ENCODE measurements at regions not wholly inside any gene's neighbourhood (a gene's known extent, or its start where the extent isn't known, plus 50 kb on each side); places are given as distances from the start of the nearest gene placed in this dataset.

DNA sequence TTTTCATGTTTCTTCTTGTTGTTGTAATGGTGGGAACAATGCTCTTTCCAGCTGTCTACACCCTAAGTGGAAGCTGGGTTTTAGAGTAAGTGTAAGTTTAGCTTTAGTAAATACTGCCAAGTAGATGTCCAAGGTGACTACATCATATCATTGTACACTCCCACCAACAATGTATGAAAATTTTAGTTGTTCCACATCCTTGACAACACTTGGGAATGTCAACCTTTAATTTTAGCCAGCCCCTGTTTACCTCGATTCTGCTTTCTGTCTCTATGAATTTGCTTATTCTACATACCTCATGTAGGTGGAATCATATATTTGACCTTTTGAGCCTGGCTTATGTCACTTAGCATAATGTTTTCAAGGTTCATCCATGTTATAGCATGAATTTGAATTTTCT lies 93.0 kb downstream of the MTPAP start:
- no peak for DNase-seq (ENCODE audit: low read depth)

- DNase-seq (ENCODE audit: low read depth) = no peak
Measured at GRCh38 chr10:30254926-30255325, 94.2 kb downstream of the MTPAP start.

- no peak for DNase-seq (ENCODE audit: low read depth)
Measured at GRCh38 chr10:30248728-30249127, 100.3 kb downstream of the MTPAP start.

DNA sequence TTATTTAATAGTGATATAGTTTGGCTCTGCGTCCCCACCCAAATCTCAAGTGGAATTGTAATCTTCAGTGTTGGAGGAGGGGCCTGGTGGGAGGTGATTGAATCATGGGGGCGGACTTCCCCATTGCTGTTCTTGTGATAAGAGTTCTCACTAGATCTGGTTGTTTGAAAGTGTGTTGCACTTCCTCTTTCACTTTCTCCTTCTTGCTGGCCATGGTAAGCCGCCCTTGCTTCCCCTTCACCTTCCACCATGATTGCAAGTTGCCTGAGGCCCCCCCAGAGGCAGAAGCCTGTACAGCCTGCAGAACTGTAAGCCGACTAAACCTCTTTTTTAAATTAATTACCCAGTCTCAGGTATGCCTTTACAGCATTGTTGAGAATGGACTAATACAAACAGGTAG lies 101.4 kb downstream of the MTPAP start:
- DNase-seq (ENCODE audit: low read depth) = no peak

- no peak for DNase-seq (ENCODE audit: low read depth)
Measured at GRCh38 chr10:30241422-30242110, 107.5 kb downstream of the MTPAP start.

DNA sequence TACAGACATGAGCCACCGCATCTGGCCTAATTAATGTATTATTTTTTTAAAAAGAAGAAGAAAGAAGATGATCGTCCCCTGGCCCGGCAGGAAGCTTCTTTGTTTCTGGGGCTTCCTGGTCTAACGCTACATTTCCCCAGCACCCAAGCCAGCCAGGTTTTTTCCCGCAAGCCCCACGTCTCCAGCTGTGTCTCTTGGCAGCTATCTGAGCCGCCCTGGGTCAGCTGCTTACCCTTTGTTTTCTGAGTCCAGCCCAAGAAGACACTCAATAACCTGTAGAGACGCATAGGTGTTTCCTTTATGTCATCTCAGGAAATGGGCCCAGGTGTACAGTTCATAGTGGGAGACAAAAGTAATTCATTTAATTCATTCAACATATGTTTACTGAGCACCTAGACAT lies 110.2 kb downstream of the MTPAP start:
- no peak for DNase-seq (ENCODE audit: low read depth)

- DNase-seq (ENCODE audit: low read depth) = no peak
Measured at GRCh38 chr10:30233186-30233959, 115.7 kb downstream of the MTPAP start.

DNA sequence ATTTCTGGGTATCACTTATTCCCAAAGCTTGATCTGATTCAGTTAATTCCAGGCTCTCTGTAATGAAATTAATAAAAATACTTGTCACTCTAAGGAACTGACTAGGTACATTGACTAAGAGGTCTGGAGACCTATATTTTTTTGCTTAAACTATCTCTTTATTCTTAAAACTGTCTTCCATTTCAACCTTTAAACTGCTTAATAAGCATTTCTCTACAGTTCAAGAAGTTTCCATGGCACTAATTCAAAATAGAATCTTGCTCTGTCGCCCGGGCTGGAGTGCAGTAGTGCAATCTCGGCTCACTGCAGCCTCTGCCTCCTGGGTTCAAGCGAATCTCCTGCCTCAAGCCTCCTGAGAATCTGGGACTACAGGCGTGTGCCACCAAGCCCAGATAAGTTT lies 117.4 kb downstream of the MTPAP start:
- DNase-seq (ENCODE audit: low read depth) = no peak

DNA sequence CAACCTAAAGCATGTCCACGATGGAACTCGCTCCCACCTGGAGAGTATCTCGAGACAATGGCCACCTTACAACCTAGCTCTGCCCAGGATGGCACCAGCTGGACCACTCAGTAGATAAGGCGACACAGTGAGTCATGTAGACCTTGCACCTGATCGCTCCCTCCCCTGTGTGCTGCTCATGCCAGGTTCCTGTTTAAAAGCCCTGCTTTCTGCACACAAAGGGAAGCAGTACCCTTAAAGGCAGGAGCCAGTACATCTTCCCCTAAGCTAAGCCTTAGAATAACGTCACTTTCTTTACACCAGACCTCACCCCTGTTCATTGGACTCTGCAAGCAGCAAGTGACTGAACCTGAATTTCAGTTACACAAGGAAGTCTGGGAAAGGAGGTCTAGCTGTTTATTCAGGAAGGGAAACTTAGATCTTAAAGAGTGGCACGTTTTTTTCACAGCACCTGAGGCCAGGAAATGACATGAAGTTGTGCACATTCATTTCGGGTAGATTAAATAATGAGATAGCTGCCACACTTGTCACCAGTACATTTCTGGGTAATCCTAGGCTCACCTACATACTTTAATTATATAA lies 117.9 kb downstream of the MTPAP start:
- DNase-seq (ENCODE audit: low read depth) = no peak

DNA sequence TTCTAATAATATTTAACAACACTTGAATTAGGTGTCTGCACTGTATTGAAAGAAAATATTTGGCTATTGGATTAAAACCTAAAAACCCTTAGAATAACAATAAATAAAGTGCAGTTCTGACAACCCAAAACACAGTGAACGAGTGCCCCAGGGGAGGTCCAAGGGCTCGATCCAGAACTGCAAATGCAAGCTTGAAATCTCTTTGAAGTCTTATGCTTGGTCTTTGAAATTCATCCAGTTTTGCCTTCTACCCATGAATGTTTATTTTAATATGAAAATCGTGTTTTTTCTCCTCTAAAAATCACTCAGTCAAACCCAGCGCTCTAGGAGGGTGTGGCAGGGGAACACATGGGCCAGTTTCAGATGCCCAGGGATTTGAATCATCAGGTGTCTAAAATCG lies 119.5 kb downstream of the MTPAP start:
- DNase-seq (ENCODE audit: low read depth) = no peak

DNA sequence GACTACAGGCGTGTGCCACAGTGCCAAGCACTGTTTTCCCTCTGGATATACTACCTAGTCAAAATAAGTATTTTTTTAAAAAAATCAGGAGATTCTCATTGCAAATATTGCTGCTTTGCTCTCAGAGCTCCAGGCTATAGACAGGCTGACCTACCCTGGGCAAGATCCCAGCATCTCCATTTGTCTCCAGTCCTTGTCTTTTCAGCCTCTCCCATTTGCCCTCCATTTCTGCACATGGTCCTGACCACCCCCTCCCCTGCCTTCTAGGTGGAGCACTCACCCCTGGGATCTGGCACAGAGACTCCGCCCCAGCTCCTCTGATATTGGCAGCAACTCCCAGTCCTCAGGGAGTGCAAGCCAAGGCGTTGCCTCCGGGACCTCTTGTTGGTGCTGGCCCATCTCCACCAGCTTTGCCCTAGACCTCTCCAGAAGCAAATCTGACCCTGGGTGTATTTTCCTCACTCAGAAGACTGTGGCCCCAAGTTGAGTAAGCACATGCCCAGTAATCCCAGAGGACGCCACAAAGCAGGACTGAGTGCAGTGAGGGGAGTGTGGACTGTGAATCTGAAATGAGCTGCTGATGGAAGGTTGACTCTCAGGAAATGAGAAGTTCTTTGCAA lies 120.6 kb downstream of the MTPAP start:
- DNase-seq (ENCODE audit: low read depth) = no peak

GRCh38 chr10:30227481-30227880 lies 121.6 kb downstream of the MTPAP start:
- DNase-seq (ENCODE audit: low read depth) = no peak

GRCh38 chr10:30219971-30220751 lies 128.9 kb downstream of the MTPAP start:
- peak; percentile 26 for DNase-seq (ENCODE audit: low read depth)

DNA sequence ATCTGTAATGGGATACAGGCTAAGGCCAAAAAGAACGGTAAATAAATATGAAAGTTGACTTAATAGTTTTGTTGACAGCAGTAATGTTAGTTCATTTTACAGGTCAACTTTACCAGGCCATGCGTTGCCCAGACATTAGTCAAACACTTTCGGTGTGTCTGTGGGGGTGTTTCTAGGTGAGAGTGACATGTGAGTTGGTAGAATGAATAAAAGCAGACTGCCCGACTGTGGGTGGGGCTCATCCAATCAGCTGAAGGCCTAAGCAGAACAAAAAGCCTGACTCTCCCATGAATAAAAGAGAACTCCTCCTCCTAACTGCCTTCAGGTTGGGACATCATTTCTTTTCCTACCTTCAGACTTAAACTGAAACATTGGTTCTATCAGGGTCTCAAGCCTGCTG lies 132.3 kb downstream of the MTPAP start:
- no peak for DNase-seq (ENCODE audit: low read depth)

- DNase-seq (ENCODE audit: low read depth) = no peak
Measured at GRCh38 chr10:30215623-30216022, 133.5 kb downstream of the MTPAP start.

- no peak for DNase-seq (ENCODE audit: low read depth)
Measured at GRCh38 chr10:30215141-30215540, 133.9 kb downstream of the MTPAP start.

DNA sequence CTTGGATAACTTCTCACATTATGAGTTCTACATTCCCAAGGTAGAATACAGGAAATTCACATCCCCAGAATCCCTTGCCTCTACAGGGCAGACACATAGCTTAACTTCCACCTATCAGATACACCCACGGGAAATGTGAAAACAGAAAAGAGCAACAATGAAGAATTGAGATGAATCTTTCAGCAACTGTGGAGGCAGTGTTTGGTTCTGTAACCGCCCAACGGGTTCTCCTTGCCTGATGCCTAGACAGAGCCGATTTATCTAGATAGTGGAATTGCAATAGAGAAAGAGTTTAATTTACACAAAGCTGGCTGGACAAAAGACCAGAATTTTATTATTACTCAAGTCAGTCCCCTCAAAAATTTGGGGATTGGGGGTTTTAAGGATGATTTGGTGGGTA lies 138.8 kb downstream of the MTPAP start:
- DNase-seq (ENCODE audit: low read depth) = no peak

- DNase-seq (ENCODE audit: low read depth) = no peak
Measured at GRCh38 chr10:30208330-30208729, 140.7 kb downstream of the MTPAP start.

- DNase-seq (ENCODE audit: low read depth) = no peak
Measured at GRCh38 chr10:30207485-30208052, 141.5 kb downstream of the MTPAP start.

DNA sequence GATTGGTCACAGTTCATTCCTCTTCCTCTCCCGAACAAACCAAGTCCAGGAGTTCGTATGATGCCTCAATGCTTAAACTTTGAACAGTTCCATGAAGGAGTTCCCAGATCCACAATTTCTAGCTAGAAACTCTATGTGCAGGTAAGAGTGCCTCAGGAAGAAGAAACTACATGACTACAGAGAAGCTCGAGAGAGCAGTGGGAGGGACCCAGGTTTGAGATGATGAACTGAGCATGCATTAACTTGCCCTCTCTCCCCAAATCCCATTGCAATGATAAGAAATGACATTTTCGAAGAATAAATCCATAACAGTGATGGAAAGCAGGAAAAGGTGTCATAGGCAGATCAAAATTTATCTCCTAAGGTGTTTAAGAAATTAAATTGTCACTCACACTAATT lies 140.6 kb upstream of the JCAD start:
- DNase-seq (ENCODE audit: low read depth) = no peak

GRCh38 chr10:30199376-30200016 lies 140.1 kb upstream of the JCAD start:
- DNase-seq (ENCODE audit: low read depth) = no peak

Measured in LHCN-M2 (cell line).